GM23338 (cell line): ENCODE measurements at regions not wholly inside any gene's neighbourhood (a gene's known extent, or its start where the extent isn't known, plus 50 kb on each side); places are given as distances from the start of the nearest gene placed in this dataset.

ENCODE experiments used
- EZH2 ChIP-seq: fragments of 200-600 bp; sonication (generic); IDR thresholded peaks from one replicate; pipeline ENCODE4 v1.8.0; 2017; ENCODE audit warnings: antibody characterized with exemption, mild to moderate bottlenecking, low read depth; ENCODE audit not compliant: unreplicated experiment
- EZH2phosphoT487 ChIP-seq: fragments of 200-600 bp; sonication (generic); IDR thresholded peaks from one replicate; pipeline ENCODE4 v1.8.1; 2018; ENCODE audit warnings: antibody characterized with exemption; ENCODE audit not compliant: unreplicated experiment
- NANOG ChIP-seq: IDR thresholded peaks from 2 replicates; pipeline ENCODE4 v1.6.1; 2016; ENCODE audit warnings: antibody characterized with exemption, borderline replicate concordance
- POLR2AphosphoS5 ChIP-seq: IDR thresholded peaks from 2 replicates; pipeline ENCODE4 v1.6.1; 2016; ENCODE audit warnings: antibody characterized with exemption, low read depth
- REST ChIP-seq: IDR thresholded peaks from one replicate; pipeline ENCODE4 v1.6.1; 2018; ENCODE audit warnings: antibody characterized with exemption; ENCODE audit not compliant: unreplicated experiment
- TF ChIP-seq, protein P1 (sequence below), 2 experiments: fragments of 200-600 bp in 1 of 2; sonication (generic) in 1 of 2; conservative IDR thresholded peaks; 2 replicates each; pipeline versions ENCODE4 v1.5.1 to v1.6.1; 2016 to 2017; ENCODE audit warnings: antibody characterized with exemption in 2 of 2, low read depth in 2 of 2, mild to moderate bottlenecking in 2 of 2, moderate library complexity in 1 of 2
- TF ChIP-seq, protein P2 (sequence below): fragments of 250-450 bp; sonication (Bioruptor Pico); IDR thresholded peaks from 2 replicates; pipeline ENCODE4 v1.5.0; 2020; ENCODE audit warnings: mild to moderate bottlenecking, moderate library complexity
- TF ChIP-seq, protein P3 (sequence below): IDR thresholded peaks from 2 replicates; pipeline ENCODE4 v1.6.1; 2016; ENCODE audit warnings: antibody characterized with exemption

GRCh38 chr17:77323413-77324171, 182.8 kb downstream of the SEC14L1 start:
- TF ChIP-seq, protein P1, sequence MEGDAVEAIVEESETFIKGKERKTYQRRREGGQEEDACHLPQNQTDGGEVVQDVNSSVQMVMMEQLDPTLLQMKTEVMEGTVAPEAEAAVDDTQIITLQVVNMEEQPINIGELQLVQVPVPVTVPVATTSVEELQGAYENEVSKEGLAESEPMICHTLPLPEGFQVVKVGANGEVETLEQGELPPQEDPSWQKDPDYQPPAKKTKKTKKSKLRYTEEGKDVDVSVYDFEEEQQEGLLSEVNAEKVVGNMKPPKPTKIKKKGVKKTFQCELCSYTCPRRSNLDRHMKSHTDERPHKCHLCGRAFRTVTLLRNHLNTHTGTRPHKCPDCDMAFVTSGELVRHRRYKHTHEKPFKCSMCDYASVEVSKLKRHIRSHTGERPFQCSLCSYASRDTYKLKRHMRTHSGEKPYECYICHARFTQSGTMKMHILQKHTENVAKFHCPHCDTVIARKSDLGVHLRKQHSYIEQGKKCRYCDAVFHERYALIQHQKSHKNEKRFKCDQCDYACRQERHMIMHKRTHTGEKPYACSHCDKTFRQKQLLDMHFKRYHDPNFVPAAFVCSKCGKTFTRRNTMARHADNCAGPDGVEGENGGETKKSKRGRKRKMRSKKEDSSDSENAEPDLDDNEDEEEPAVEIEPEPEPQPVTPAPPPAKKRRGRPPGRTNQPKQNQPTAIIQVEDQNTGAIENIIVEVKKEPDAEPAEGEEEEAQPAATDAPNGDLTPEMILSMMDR (conservative IDR thresholded peaks at IDR 0.05; ENCODE audit: low read depth in 2 of 2): no peak
- TF ChIP-seq POLR2AphosphoS5: no peak
- TF ChIP-seq, protein P2, sequence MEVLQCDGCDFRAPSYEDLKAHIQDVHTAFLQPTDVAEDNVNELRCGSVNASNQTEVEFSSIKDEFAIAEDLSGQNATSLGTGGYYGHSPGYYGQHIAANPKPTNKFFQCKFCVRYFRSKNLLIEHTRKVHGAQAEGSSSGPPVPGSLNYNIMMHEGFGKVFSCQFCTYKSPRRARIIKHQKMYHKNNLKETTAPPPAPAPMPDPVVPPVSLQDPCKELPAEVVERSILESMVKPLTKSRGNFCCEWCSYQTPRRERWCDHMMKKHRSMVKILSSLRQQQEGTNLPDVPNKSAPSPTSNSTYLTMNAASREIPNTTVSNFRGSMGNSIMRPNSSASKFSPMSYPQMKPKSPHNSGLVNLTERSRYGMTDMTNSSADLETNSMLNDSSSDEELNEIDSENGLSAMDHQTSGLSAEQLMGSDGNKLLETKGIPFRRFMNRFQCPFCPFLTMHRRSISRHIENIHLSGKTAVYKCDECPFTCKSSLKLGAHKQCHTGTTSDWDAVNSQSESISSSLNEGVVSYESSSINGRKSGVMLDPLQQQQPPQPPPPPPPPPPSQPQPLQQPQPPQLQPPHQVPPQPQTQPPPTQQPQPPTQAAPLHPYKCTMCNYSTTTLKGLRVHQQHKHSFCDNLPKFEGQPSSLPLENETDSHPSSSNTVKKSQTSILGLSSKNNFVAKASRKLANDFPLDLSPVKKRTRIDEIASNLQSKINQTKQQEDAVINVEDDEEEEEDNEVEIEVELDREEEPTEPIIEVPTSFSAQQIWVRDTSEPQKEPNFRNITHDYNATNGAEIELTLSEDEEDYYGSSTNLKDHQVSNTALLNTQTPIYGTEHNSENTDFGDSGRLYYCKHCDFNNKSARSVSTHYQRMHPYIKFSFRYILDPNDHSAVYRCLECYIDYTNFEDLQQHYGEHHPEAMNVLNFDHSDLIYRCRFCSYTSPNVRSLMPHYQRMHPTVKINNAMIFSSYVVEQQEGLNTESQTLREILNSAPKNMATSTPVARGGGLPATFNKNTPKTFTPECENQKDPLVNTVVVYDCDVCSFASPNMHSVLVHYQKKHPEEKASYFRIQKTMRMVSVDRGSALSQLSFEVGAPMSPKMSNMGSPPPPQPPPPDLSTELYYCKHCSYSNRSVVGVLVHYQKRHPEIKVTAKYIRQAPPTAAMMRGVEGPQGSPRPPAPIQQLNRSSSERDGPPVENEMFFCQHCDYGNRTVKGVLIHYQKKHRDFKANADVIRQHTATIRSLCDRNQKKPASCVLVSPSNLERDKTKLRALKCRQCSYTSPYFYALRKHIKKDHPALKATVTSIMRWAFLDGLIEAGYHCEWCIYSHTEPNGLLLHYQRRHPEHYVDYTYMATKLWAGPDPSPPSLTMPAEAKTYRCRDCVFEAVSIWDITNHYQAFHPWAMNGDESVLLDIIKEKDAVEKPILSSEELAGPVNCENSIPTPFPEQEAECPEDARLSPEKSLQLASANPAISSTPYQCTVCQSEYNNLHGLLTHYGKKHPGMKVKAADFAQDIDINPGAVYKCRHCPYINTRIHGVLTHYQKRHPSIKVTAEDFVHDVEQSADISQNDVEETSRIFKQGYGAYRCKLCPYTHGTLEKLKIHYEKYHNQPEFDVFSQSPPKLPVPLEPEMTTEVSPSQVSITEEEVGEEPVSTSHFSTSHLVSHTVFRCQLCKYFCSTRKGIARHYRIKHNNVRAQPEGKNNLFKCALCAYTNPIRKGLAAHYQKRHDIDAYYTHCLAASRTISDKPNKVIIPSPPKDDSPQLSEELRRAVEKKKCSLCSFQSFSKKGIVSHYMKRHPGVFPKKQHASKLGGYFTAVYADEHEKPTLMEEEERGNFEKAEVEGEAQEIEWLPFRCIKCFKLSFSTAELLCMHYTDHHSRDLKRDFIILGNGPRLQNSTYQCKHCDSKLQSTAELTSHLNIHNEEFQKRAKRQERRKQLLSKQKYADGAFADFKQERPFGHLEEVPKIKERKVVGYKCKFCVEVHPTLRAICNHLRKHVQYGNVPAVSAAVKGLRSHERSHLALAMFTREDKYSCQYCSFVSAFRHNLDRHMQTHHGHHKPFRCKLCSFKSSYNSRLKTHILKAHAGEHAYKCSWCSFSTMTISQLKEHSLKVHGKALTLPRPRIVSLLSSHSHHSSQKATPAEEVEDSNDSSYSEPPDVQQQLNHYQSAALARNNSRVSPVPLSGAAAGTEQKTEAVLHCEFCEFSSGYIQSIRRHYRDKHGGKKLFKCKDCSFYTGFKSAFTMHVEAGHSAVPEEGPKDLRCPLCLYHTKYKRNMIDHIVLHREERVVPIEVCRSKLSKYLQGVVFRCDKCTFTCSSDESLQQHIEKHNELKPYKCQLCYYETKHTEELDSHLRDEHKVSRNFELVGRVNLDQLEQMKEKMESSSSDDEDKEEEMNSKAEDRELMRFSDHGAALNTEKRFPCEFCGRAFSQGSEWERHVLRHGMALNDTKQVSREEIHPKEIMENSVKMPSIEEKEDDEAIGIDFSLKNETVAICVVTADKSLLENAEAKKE: no peak
- TF ChIP-seq, protein P3, sequence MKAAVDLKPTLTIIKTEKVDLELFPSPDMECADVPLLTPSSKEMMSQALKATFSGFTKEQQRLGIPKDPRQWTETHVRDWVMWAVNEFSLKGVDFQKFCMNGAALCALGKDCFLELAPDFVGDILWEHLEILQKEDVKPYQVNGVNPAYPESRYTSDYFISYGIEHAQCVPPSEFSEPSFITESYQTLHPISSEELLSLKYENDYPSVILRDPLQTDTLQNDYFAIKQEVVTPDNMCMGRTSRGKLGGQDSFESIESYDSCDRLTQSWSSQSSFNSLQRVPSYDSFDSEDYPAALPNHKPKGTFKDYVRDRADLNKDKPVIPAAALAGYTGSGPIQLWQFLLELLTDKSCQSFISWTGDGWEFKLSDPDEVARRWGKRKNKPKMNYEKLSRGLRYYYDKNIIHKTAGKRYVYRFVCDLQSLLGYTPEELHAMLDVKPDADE: no peak
- no peak for TF ChIP-seq EZH2
- no peak for TF ChIP-seq REST
- TF ChIP-seq NANOG: no peak
- TF ChIP-seq EZH2phosphoT487: no peak
